GM12874 (cell line): ENCODE measurements at regions not wholly inside any gene's neighbourhood (a gene's known extent, or its start where the extent isn't known, plus 50 kb on each side); places are given as distances from the start of the nearest gene placed in this dataset.

ENCODE experiments used
- TF ChIP-seq, protein P1 (sequence below): IDR thresholded peaks from 2 replicates; pipeline ENCODE4 v1.5.1; 2011; ENCODE audit warnings: low read depth, mild to moderate bottlenecking, control low read depth, low read length, moderate library complexity; ENCODE audit not compliant: insufficient read depth

DNA sequence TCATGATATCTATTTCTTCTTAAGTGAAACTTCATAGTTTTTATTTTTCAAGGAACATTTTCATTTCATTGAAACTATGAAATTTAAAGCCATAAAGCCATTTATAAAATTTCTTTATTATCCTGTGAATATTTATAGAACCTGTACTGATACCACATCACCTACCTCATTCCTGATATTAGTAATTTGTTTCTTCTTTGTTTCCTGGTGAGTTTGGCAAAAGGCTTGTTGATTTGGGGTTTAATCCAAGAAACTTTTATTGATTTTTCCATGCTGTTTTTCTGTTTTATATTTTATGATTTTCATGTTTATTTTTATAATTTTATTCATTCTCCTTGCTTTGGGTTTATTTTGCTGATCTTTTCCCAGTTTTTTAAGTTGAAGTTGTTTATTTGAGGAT is 669.4 kb downstream of the NXPH1 start:
- TF ChIP-seq, protein P1, sequence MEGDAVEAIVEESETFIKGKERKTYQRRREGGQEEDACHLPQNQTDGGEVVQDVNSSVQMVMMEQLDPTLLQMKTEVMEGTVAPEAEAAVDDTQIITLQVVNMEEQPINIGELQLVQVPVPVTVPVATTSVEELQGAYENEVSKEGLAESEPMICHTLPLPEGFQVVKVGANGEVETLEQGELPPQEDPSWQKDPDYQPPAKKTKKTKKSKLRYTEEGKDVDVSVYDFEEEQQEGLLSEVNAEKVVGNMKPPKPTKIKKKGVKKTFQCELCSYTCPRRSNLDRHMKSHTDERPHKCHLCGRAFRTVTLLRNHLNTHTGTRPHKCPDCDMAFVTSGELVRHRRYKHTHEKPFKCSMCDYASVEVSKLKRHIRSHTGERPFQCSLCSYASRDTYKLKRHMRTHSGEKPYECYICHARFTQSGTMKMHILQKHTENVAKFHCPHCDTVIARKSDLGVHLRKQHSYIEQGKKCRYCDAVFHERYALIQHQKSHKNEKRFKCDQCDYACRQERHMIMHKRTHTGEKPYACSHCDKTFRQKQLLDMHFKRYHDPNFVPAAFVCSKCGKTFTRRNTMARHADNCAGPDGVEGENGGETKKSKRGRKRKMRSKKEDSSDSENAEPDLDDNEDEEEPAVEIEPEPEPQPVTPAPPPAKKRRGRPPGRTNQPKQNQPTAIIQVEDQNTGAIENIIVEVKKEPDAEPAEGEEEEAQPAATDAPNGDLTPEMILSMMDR = no peak

GRCh38 chr7:9106747-9107146 is 673.3 kb downstream of the NXPH1 start:
- TF ChIP-seq, protein P1 = no peak

DNA sequence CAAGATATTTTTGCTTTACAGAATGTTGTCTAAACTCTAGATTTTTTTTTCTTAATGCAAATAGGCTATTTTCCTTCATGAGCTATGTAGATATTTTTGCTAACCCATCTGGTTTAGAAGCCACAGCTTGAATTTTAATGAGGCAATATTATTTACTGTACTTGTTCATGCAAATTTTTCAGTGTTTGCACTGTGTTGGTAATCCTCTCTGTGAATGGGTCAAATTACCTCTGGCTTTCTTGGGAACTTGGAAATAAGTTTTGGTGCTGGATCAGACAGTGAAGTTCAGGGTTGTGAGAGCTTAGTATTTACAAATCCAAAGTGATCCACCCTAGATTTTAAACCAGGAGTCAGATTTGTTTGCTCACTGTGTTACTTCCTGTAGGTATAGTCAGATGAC is 686.9 kb downstream of the NXPH1 start:
- TF ChIP-seq, protein P1 = no peak

- TF ChIP-seq, protein P1 = no peak
These were observed 690.9 kb downstream of the NXPH1 start for GRCh38 chr7:9124320-9124719.

GRCh38 chr7:9125246-9125645 is 691.8 kb downstream of the NXPH1 start:
- TF ChIP-seq, protein P1 = no peak

- TF ChIP-seq, protein P1 = no peak
These were observed 694.5 kb downstream of the NXPH1 start for GRCh38 chr7:9127901-9128300.

GRCh38 chr7:9148687-9149086 is 715.3 kb downstream of the NXPH1 start:
- TF ChIP-seq, protein P1 = no peak

DNA sequence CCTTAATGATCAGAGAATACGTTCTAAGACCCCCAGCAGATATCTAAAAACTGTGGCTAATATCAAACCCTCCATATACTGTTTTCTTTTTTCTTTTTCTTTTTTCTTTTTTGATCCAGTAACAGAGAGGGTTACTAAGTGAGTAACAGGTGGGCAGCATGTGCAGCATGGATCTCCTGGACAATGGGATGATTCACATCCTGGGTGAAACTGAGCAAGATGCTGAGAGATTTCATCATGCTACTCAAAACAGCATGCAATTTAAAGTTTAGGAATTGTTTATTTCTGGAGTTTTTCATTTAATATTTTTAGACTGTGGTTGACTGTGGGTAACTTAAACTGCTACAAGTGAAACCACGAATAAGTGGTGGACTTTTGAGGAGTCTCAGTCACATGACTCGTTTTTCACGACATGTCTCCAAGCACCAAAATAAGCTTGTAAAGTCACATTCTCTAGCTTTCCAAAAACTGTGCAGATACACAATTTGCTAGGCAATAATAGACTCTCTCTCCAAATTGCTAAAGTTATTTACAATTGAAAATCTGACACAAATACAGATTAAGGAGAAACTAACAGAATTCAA is 716.2 kb downstream of the NXPH1 start:
- TF ChIP-seq, protein P1 = no peak
